Occipital lobe (tissue), 1 donor: ENCODE measurements at regions not wholly inside any gene's neighbourhood (a gene's known extent, or its start where the extent isn't known, plus 50 kb on each side); places are given as distances from the start of the nearest gene placed in this dataset.

Experiments
- DNase-seq: peaks from one replicate; lab custom pipeline; 2025; lab: John Stamatoyannopoulos, UW

- no peak for DNase-seq
These were observed 216.6 kb downstream of the SH3BP4 start for GRCh38 chr2:235168174-235168979.

GRCh38 chr2:235170016-235170415 lies 218.2 kb downstream of the SH3BP4 start:
- DNase-seq, result no peak

GRCh38 chr2:235170536-235171521 lies 219.0 kb downstream of the SH3BP4 start:
- DNase-seq, result no peak

- DNase-seq, result no peak
These were observed 219.8 kb downstream of the SH3BP4 start for GRCh38 chr2:235171550-235172031.

GRCh38 chr2:235180642-235181041 lies 228.8 kb downstream of the SH3BP4 start:
- no peak for DNase-seq

GRCh38 chr2:235183786-235184185 lies 232.0 kb downstream of the SH3BP4 start:
- no peak for DNase-seq

- DNase-seq, result no peak
These were observed 236.0 kb downstream of the SH3BP4 start for GRCh38 chr2:235187806-235188205.

GRCh38 chr2:235191486-235191885 lies 239.7 kb downstream of the SH3BP4 start:
- DNase-seq, result no peak

GRCh38 chr2:235191978-235192377 lies 240.2 kb downstream of the SH3BP4 start:
- DNase-seq, result no peak

GRCh38 chr2:235194351-235194750 lies 242.5 kb downstream of the SH3BP4 start:
- DNase-seq, result no peak

- no peak for DNase-seq
These were observed 243.0 kb downstream of the SH3BP4 start for GRCh38 chr2:235194836-235195235.

- DNase-seq, result no peak
These were observed 244.1 kb downstream of the SH3BP4 start for GRCh38 chr2:235195921-235196320.

GRCh38 chr2:235199128-235199527 lies 247.3 kb downstream of the SH3BP4 start:
- no peak for DNase-seq

GRCh38 chr2:235200216-235200615 lies 248.4 kb downstream of the SH3BP4 start:
- DNase-seq, result no peak

- no peak for DNase-seq
These were observed 249.9 kb downstream of the SH3BP4 start for GRCh38 chr2:235201756-235202155.

- DNase-seq, result no peak
These were observed 253.1 kb downstream of the SH3BP4 start for GRCh38 chr2:235204948-235205347.

GRCh38 chr2:235206399-235206798 lies 254.6 kb downstream of the SH3BP4 start:
- no peak for DNase-seq

GRCh38 chr2:235206980-235207579 lies 255.3 kb downstream of the SH3BP4 start:
- DNase-seq, result no peak

GRCh38 chr2:235211056-235211455 lies 259.2 kb downstream of the SH3BP4 start:
- no peak for DNase-seq

- no peak for DNase-seq
These were observed 260.8 kb downstream of the SH3BP4 start for GRCh38 chr2:235212501-235213158.

GRCh38 chr2:235215248-235215647 lies 263.4 kb downstream of the SH3BP4 start:
- no peak for DNase-seq
